Uterus (tissue), 2 donors: ENCODE measurements at regions not wholly inside any gene's neighbourhood (a gene's known extent, or its start where the extent isn't known, plus 50 kb on each side); places are given as distances from the start of the nearest gene placed in this dataset.

Source experiments
- POLR2A ChIP-seq, 2 donors: fragments of 450-650 bp; IDR thresholded peaks; one replicate each; pipeline ENCODE4 v1.6.1; 2016; ENCODE audit warnings: antibody characterized with exemption in 2 of 2, mild to moderate bottlenecking in 1 of 2, moderate library complexity in 1 of 2
- TF ChIP-seq, protein P1 (sequence below), 4 experiments: fragments of 200-600 bp in 2 of 4; fragments of 450-650 bp in 2 of 4; sonication (generic) in 2 of 4; IDR thresholded peaks; one replicate each; pipeline ENCODE4 v1.5.1; 2016 to 2019; ENCODE audit warnings: antibody characterized with exemption in 4 of 4, mild to moderate bottlenecking in 2 of 4, moderate library complexity in 1 of 4

DNA sequence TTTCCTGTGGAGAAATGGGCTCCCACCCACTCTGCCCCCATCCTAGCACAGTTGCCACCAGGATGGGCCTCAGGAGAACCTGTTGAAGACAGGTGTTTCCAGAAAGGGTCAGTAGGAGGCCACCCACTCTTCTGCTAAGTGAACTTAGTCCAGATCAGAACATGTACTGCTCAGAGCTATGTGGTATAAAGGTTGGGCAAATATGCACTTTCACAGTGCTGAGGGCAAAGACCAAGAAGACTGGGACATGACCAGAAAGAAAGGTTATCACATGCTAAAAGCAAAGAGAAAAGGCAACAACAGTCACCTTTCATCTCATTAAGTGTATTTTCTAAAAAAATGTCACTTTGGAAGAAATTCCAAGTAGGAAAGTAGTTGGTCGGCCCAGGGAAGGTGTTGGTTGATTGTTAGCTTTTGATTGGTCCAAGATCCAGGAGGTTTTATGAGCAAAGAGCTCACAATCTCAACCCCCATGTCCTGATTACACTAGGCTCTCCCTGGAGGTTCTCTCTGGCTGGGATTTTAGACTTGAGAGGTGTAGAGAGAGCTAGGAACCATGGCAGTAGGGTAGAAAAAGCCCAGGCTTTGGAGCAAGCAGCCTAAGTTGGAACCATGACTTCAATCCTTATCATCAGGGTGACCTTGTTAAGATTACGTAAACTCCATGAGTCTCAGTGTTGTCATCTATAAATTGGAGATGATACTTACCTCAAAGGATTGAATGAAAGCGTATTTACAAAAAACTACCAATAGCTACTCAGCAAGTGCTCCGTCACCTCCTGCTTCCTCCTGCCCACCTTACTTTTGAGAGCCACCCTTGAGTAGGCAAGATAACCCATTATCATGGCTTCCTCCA lies 102.6 kb downstream of the GLUL start:
- TF ChIP-seq, protein P1, sequence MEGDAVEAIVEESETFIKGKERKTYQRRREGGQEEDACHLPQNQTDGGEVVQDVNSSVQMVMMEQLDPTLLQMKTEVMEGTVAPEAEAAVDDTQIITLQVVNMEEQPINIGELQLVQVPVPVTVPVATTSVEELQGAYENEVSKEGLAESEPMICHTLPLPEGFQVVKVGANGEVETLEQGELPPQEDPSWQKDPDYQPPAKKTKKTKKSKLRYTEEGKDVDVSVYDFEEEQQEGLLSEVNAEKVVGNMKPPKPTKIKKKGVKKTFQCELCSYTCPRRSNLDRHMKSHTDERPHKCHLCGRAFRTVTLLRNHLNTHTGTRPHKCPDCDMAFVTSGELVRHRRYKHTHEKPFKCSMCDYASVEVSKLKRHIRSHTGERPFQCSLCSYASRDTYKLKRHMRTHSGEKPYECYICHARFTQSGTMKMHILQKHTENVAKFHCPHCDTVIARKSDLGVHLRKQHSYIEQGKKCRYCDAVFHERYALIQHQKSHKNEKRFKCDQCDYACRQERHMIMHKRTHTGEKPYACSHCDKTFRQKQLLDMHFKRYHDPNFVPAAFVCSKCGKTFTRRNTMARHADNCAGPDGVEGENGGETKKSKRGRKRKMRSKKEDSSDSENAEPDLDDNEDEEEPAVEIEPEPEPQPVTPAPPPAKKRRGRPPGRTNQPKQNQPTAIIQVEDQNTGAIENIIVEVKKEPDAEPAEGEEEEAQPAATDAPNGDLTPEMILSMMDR (IDR thresholded peaks at IDR 0.05): no peak
- no peak for TF ChIP-seq POLR2A (IDR thresholded peaks at IDR 0.05)
